ENCODE measurements at regions not wholly inside any gene's neighbourhood (a gene's known extent, or its start where the extent isn't known, plus 50 kb on each side); places are given as distances from the start of the nearest gene placed in this dataset.

DNA sequence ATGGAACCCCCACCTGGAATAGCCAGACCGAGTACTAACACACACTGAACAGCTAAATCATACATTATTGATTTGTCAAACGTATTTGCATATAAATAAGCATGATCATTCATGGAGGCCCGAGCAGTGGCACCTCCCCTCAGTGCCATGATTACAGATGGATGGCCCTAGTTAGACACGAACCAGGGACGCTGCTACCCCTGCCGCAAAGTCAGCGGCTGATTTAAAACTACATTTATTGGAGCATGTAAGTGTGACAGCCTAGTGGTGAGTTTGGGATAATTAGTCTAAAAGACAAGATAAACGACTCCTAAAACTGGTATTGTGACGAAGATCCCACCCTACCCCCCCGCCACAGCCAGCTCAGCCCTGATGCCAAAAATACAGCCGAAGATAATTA, 159.1 kb upstream of the MAFB start:
- DNase-seq (ENCODE audit: low spot score): no peak
- TF ChIP-seq, protein P1, sequence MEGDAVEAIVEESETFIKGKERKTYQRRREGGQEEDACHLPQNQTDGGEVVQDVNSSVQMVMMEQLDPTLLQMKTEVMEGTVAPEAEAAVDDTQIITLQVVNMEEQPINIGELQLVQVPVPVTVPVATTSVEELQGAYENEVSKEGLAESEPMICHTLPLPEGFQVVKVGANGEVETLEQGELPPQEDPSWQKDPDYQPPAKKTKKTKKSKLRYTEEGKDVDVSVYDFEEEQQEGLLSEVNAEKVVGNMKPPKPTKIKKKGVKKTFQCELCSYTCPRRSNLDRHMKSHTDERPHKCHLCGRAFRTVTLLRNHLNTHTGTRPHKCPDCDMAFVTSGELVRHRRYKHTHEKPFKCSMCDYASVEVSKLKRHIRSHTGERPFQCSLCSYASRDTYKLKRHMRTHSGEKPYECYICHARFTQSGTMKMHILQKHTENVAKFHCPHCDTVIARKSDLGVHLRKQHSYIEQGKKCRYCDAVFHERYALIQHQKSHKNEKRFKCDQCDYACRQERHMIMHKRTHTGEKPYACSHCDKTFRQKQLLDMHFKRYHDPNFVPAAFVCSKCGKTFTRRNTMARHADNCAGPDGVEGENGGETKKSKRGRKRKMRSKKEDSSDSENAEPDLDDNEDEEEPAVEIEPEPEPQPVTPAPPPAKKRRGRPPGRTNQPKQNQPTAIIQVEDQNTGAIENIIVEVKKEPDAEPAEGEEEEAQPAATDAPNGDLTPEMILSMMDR (IDR thresholded peaks at IDR 0.05): no peak
- Histone ChIP-seq H3K27ac (no peak overlapping the region), H3K4me3 (no peak overlapping the region)

DNA sequence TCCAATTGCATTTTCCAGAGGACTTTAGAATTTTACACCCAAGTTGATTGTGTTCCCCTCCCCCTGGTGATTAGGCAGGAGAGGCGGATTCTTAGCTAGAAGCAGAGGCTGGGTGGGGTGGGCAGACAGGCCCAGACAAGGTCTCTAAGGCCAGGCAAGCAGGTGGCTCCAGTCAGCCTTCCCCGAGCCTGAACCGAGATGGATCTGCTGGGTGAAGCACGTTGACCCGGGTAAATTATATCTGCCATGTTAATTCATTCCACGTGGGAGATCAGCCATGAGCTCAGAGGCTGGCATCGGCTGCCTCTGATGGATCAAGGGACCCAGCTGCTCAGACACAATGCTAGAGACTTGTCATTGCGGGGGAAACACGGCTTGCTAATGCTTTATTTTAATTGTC, 159.5 kb upstream of the MAFB start:
- H3K27ac ChIP-seq: no peak overlapping the region
- DNase-seq (ENCODE audit: low spot score): no peak
- TF ChIP-seq, protein P1 (IDR thresholded peaks at IDR 0.05): no peak
- no peak overlapping the region for H3K4me3 ChIP-seq

DNA sequence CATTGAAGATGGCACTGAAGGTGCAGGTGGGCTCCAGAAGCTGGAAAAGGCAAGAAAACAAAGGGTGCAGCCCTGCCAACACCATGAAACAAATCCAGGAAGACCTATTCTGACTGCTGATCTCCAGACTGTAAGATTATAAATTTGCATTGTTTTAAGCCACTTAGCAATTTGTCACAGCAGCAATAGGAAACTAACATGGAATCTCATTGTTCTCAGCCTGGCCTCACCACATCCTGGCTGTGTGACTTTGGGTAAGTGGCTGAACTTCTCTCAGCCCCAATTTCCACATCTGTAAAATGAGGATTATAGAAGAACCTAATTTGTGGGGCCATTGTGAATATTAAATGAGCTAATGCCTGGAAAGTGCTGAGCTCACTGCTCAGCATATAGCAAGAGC, 160.4 kb upstream of the MAFB start:
- TF ChIP-seq, protein P1 (IDR thresholded peaks at IDR 0.05): no peak
- H3K27ac ChIP-seq: no peak overlapping the region
- H3K4me3 ChIP-seq: no peak overlapping the region
- no peak for DNase-seq (ENCODE audit: low spot score)

DNA sequence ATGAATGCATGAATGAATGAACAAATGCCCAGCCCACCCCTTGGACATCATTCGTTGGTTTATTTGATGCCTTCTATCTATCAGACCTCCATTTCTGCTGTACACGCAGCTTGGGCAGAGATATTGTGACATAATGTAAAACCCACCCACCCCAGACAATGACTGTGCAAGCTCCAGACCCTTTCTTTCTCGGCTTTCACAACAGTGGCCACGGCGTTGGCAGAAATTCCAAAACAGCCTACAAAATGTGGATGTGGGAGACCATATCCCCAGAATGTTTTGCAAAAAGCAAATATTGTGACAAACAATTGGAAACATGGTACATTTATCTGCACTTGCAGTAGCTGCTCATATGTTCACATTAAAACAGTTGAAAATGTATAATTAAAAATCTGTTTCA, 162.0 kb upstream of the MAFB start:
- H3K27ac ChIP-seq: no peak overlapping the region
- no peak for DNase-seq (ENCODE audit: low spot score)
- TF ChIP-seq, protein P1 (IDR thresholded peaks at IDR 0.05): no peak
- H3K4me3 ChIP-seq: no peak overlapping the region

DNA sequence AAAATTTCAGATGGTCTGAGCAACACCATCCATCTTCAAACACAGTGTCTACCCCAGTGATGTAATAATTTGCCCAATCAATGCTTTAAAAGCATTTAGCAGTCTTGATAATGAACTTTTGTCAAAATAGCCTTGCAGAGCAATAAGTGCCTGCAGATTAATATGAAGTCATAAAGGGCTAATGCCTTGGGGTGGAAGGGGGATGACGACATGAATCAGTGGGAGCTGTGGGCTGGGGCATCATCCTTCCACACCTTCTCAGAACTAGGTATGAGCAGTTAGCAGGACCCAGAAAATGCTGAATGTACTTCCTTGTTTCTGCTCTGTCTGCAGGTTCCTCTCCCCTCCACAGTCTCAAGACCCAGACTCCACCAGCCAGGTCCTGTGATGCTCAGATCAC, 166.2 kb upstream of the MAFB start:
- DNase-seq (ENCODE audit: low spot score): no peak
- TF ChIP-seq, protein P1 (IDR thresholded peaks at IDR 0.05): no peak
- no peak overlapping the region for H3K27ac ChIP-seq

DNA sequence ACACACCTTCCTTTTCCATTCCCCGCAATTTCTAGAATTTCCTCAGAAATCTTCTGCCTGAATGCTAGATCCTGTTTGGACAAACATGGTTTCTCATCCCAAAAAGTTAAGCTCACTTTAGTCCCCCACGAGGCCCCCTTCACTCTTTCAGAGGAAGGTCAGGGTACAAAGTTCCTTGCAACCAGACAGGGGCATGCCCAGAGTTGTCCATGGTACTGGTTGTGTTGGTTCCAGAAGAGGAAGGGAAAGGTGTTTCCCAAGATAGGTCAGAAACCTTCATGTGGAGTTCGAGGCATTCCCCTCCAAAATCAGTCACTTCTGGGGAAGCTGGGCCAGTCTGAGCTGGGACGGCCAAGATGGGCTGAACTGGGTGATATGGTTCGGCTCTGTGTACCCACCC, 167.6 kb upstream of the MAFB start:
- H3K27ac ChIP-seq: no peak overlapping the region
- H3K4me3 ChIP-seq: no peak overlapping the region
- TF ChIP-seq, protein P1 (IDR thresholded peaks at IDR 0.05): no peak
- no peak for DNase-seq (ENCODE audit: low spot score)

More for the DNA sequence above, 166.2 kb upstream of the MAFB start:
- H3K4me3 ChIP-seq: no peak overlapping the region

DNA sequence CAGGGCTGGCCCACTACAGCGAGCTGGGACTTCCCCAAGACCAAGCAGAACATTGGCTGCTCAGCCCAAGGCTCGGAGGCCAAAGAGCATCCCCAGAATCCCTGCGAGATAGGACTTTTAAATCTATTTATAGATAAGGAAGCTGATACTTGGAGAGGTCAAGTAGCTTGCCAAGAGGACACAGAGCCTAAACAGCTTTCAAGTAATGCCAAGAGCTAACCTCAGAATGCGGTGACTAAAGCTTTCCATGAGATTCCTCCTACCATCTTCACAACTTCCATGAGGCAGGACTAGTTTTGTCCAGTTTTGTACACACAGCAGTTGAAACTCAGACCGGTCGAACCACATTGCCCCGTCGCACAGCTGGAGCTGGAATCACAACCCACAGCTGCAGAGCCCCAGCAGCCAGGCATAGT, 168.1 kb upstream of the TOP1 start:
- no peak overlapping the region for H3K4me3 ChIP-seq
- DNase-seq (ENCODE audit: low spot score): no peak
- no peak overlapping the region for H3K27ac ChIP-seq
- TF ChIP-seq, protein P1 (IDR thresholded peaks at IDR 0.05): no peak
